CD4-positive, CD25-positive, alpha-beta regulatory T cell (primary cell): ENCODE measurements at regions not wholly inside any gene's neighbourhood (a gene's known extent, or its start where the extent isn't known, plus 50 kb on each side); places are given as distances from the start of the nearest gene placed in this dataset.

Experiments used
- ATAC-seq, 2 donors: fragments of 150-1000 bp; cut with Tn5 transposase; one replicate each; pipeline ENCODE4 v1.10.0; 2021; ENCODE audit warnings: low read depth in 2 of 2, moderate number of reproducible peaks in 2 of 2, moderate library complexity in 1 of 2
- DNase-seq, 3 donors: peaks; one replicate each; pipeline versions ENCODE4 v3.0.0 to v3.0.0-alpha.2; 2012 to 2022; ENCODE audit warnings: mixed read lengths in 1 of 3
- H3K27ac ChIP-seq: one replicate; pipeline ENCODE4 v1.7.0; 2013; ENCODE audit warnings: mild to moderate bottlenecking, low read length; ENCODE audit not compliant: insufficient read depth, poor library complexity, severe bottlenecking
- H3K27me3 ChIP-seq: one replicate; pipeline ENCODE4 v1.7.0; 2013; ENCODE audit warnings: low read length; ENCODE audit not compliant: control insufficient read depth, insufficient read depth
- H3K36me3 ChIP-seq: one replicate; pipeline ENCODE4 v1.7.0; 2013; ENCODE audit warnings: mild to moderate bottlenecking, low read length, moderate library complexity; ENCODE audit not compliant: control insufficient read depth, insufficient read depth
- H3K4me1 ChIP-seq: 2 replicates; pipeline ENCODE4 v1.7.0; 2013; ENCODE audit warnings: mild to moderate bottlenecking, low read length; ENCODE audit not compliant: insufficient read depth, control insufficient read depth, poor library complexity, severe bottlenecking
- H3K4me3 ChIP-seq: one replicate; pipeline ENCODE4 v1.7.0; 2013; ENCODE audit warnings: low read depth, mild to moderate bottlenecking, low read length, moderate library complexity
- H3K9me3 ChIP-seq, 2 experiments: 1 replicate in 1 of 2; 2 replicates in 1 of 2; pipeline ENCODE4 v1.7.0; 2013; ENCODE audit warnings: low read length in 2 of 2, mild to moderate bottlenecking in 1 of 2, moderate library complexity in 1 of 2; ENCODE audit not compliant: control insufficient read depth in 2 of 2
- H3K27ac Mint-ChIP-seq, 3 donors: one replicate each; pipeline ENCODE4 v1.8.0; 2020 to 2022; ENCODE audit warnings: mild to moderate bottlenecking in 3 of 3, mixed read lengths in 3 of 3, moderate library complexity in 2 of 3
- H3K27me3 Mint-ChIP-seq: one replicate; pipeline ENCODE4 v1.8.0; 2022; ENCODE audit warnings: mild to moderate bottlenecking, mixed read lengths
- H3K36me3 Mint-ChIP-seq: one replicate; pipeline ENCODE4 v1.8.0; 2020; ENCODE audit warnings: mixed read lengths
- H3K4me1 Mint-ChIP-seq, 4 donors: one replicate each; pipeline ENCODE4 v1.8.0; 2020 to 2022; ENCODE audit warnings: mixed read lengths in 4 of 4, mild to moderate bottlenecking in 1 of 4
- H3K4me3 Mint-ChIP-seq, 4 donors: one replicate each; pipeline ENCODE4 v1.8.0; 2020 to 2022; ENCODE audit warnings: mild to moderate bottlenecking in 4 of 4, mixed read lengths in 4 of 4, moderate library complexity in 3 of 4
- H3K9me3 Mint-ChIP-seq, 7 donors: one replicate each; pipeline ENCODE4 v1.8.0; 2020 to 2022; ENCODE audit warnings: mixed read lengths in 7 of 7, mild to moderate bottlenecking in 3 of 7, moderate library complexity in 2 of 7

GRCh38 chrX:145631461-145631951, 186.1 kb upstream of the SLITRK2 start:
- no peaks in the 10 kb centered on the region for H3K36me3 ChIP-seq
- no peak overlapping the region for H3K4me3 Mint-ChIP-seq
- no peaks in the 10 kb centered on the region for H3K27me3 ChIP-seq
- ATAC-seq (no peak), DNase-seq (no peak)
- H3K27ac ChIP-seq: no peak overlapping the region
- H3K27ac Mint-ChIP-seq: no peak overlapping the region
- no peaks in the 10 kb centered on the region for H3K4me1 Mint-ChIP-seq
- no peaks in the 10 kb centered on the region for H3K36me3 Mint-ChIP-seq
- H3K4me1 ChIP-seq: no peaks in the 10 kb centered on the region
- H3K4me3 ChIP-seq: no peak overlapping the region
- H3K9me3 Mint-ChIP-seq: peaks cover 0 to 9% (median 4%) of the 10 kb centered on the region in 7 donors
- H3K27me3 Mint-ChIP-seq: no peaks in the 10 kb centered on the region
- H3K9me3 ChIP-seq: peaks cover 0 to 2% of the 10 kb centered on the region in 2 experiments

- Mint-ChIP-seq H3K27me3 (no peaks in the 10 kb centered on the region), H3K27ac (no peak overlapping the region), H3K4me1 (no peaks in the 10 kb centered on the region), H3K36me3 (no peaks in the 10 kb centered on the region), H3K4me3 (no peak overlapping the region), H3K9me3 (peaks cover 0 to 5% (median 5%) of the 10 kb centered on the region in 7 donors)
- Histone ChIP-seq H3K4me1 (no peaks in the 10 kb centered on the region), H3K9me3 (no peaks in the 10 kb centered on the region), H3K27me3 (no peaks in the 10 kb centered on the region), H3K27ac (no peak overlapping the region), H3K36me3 (no peaks in the 10 kb centered on the region), H3K4me3 (no peak overlapping the region)
- ATAC-seq: no peak
- DNase-seq: no peak
Observed at GRCh38 chrX:145654486-145654885, 163.1 kb upstream of the SLITRK2 start.

- no peak for ATAC-seq
- no peak overlapping the region for H3K27ac ChIP-seq
- H3K4me3 ChIP-seq: no peak overlapping the region
- Mint-ChIP-seq H3K36me3 (no peaks in the 10 kb centered on the region), H3K4me3 (no peak overlapping the region), H3K9me3 (peaks cover 0 to 5% (median 1%) of the 10 kb centered on the region in 7 donors), H3K27me3 (no peaks in the 10 kb centered on the region), H3K27ac (no peak overlapping the region), H3K4me1 (no peaks in the 10 kb centered on the region)
- H3K9me3 ChIP-seq: no peaks in the 10 kb centered on the region
- H3K36me3 ChIP-seq: no peaks in the 10 kb centered on the region
- no peaks in the 10 kb centered on the region for H3K4me1 ChIP-seq
- DNase-seq: no peak
- no peaks in the 10 kb centered on the region for H3K27me3 ChIP-seq
Observed at GRCh38 chrX:145673841-145674240, 143.8 kb upstream of the SLITRK2 start.

- DNase-seq (no peak), ATAC-seq (no peak)
- Histone ChIP-seq H3K27me3 (no peaks in the 10 kb centered on the region), H3K4me1 (no peaks in the 10 kb centered on the region), H3K4me3 (no peak overlapping the region), H3K27ac (no peak overlapping the region), H3K9me3 (no peaks in the 10 kb centered on the region), H3K36me3 (no peaks in the 10 kb centered on the region)
- H3K36me3 Mint-ChIP-seq: no peaks in the 10 kb centered on the region
- H3K9me3 Mint-ChIP-seq: peaks cover 0 to 7% (median 1%) of the 10 kb centered on the region in 7 donors
- H3K4me1 Mint-ChIP-seq: no peaks in the 10 kb centered on the region
- no peak overlapping the region for H3K4me3 Mint-ChIP-seq
- no peak overlapping the region for H3K27ac Mint-ChIP-seq
- H3K27me3 Mint-ChIP-seq: no peaks in the 10 kb centered on the region
Observed at GRCh38 chrX:145677109-145677817, 140.4 kb upstream of the SLITRK2 start.

DNA sequence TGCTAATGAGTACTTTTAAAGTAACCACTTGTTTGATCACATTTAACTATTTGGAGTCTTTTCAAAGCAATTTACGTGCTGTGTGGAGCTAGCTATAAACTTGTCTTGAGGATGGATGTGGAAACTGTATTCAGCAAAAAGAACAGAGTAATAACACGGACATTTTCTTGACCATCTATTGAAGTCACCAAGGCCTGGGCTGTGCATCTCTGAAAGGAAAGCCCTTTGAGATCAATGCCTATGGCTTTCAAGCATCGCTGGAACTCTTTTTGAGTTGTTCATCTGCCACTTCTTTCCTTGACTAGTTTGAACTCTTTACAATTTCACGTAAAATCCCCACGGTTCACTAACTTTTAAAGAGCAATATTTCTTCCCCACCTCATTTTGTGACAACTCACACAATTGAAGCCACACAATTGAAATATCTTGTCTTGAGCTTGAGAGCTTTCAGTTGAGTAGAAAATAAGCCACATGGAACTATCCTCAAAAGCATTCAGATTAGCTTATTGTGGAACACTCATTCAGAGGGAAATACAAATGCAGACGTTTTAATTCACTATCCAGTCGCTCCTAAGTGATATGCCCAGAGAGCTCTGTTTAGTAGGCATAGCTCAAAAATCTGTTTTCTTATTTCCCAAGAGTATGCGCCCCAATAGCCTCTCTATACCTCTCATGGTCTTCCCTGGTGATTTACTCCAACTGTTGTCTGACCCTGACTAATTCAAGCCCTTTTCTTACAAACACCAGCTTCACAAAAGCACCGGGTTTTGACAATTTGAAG, 134.9 kb upstream of the SLITRK2 start:
- Mint-ChIP-seq H3K9me3 (peaks cover 0 to 5% (median 0%) of the 10 kb centered on the region in 7 donors), H3K27me3 (no peaks in the 10 kb centered on the region), H3K36me3 (no peaks in the 10 kb centered on the region), H3K27ac (no peak overlapping the region), H3K4me1 (no peaks in the 10 kb centered on the region), H3K4me3 (no peak overlapping the region)
- DNase-seq: no peak
- no peaks in the 10 kb centered on the region for H3K27me3 ChIP-seq
- H3K27ac ChIP-seq: no peak overlapping the region
- no peaks in the 10 kb centered on the region for H3K9me3 ChIP-seq
- ATAC-seq: no peak
- no peaks in the 10 kb centered on the region for H3K36me3 ChIP-seq
- no peaks in the 10 kb centered on the region for H3K4me1 ChIP-seq
- no peak overlapping the region for H3K4me3 ChIP-seq

DNA sequence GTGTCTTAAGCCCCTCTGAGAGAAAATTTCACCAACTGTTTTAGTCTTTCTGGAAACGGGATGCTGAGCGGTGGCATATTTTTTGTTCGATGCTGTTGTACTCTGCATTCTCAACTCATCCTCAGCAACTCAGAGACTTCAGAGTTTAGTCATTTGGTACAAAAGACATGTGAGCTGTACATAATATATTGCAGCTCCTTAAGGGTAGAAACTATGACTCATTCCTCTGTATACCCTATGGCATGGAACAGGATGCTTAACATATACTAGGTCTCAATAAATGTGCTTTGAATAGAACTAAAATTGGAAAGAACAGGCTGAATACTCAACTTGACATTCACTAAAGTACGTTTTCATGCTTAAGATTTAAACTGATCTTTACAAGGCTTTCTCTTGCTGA, 130.5 kb upstream of the SLITRK2 start:
- H3K4me1 Mint-ChIP-seq: no peaks in the 10 kb centered on the region
- H3K27me3 Mint-ChIP-seq: no peaks in the 10 kb centered on the region
- DNase-seq (no peak), ATAC-seq (no peak)
- Histone ChIP-seq H3K9me3 (no peaks in the 10 kb centered on the region), H3K36me3 (no peaks in the 10 kb centered on the region), H3K4me3 (no peak overlapping the region), H3K27ac (no peak overlapping the region), H3K4me1 (no peaks in the 10 kb centered on the region), H3K27me3 (no peaks in the 10 kb centered on the region)
- no peak overlapping the region for H3K4me3 Mint-ChIP-seq
- no peak overlapping the region for H3K27ac Mint-ChIP-seq
- H3K36me3 Mint-ChIP-seq: no peaks in the 10 kb centered on the region
- H3K9me3 Mint-ChIP-seq: peaks cover 0 to 4% (median 1%) of the 10 kb centered on the region in 7 donors

GRCh38 chrX:145687707-145688106, 129.9 kb upstream of the SLITRK2 start:
- H3K27me3 ChIP-seq: no peaks in the 10 kb centered on the region
- H3K4me1 ChIP-seq: no peaks in the 10 kb centered on the region
- Mint-ChIP-seq H3K27me3 (no peaks in the 10 kb centered on the region), H3K4me1 (no peaks in the 10 kb centered on the region), H3K36me3 (no peaks in the 10 kb centered on the region), H3K9me3 (peaks cover 0 to 7% (median 1%) of the 10 kb centered on the region in 7 donors), H3K27ac (no peak overlapping the region), H3K4me3 (no peak overlapping the region)
- no peaks in the 10 kb centered on the region for H3K9me3 ChIP-seq
- no peak for ATAC-seq
- no peak overlapping the region for H3K27ac ChIP-seq
- no peaks in the 10 kb centered on the region for H3K36me3 ChIP-seq
- H3K4me3 ChIP-seq: no peak overlapping the region
- no peak for DNase-seq
